Stimulated activated CD8-positive, alpha-beta memory T cell treated with anti-CD3 and anti-CD28 coated beads, Interleukin-7, amount 100 ng/mL, for 24 hours (primary cell): ENCODE measurements at regions not wholly inside any gene's neighbourhood (a gene's known extent, or its start where the extent isn't known, plus 50 kb on each side); places are given as distances from the start of the nearest gene placed in this dataset.

Source experiments
- DNase-seq: peaks from one replicate; pipeline ENCODE4 v3.0.0-alpha.2; 2020; ENCODE audit warnings: low read depth

- no peak for DNase-seq
Observed at GRCh38 chr5:173741729-173742431, 125.4 kb upstream of the BOD1 start.

- no peak for DNase-seq
Observed at GRCh38 chr5:173742432-173742816, 126.0 kb upstream of the BOD1 start.

DNA sequence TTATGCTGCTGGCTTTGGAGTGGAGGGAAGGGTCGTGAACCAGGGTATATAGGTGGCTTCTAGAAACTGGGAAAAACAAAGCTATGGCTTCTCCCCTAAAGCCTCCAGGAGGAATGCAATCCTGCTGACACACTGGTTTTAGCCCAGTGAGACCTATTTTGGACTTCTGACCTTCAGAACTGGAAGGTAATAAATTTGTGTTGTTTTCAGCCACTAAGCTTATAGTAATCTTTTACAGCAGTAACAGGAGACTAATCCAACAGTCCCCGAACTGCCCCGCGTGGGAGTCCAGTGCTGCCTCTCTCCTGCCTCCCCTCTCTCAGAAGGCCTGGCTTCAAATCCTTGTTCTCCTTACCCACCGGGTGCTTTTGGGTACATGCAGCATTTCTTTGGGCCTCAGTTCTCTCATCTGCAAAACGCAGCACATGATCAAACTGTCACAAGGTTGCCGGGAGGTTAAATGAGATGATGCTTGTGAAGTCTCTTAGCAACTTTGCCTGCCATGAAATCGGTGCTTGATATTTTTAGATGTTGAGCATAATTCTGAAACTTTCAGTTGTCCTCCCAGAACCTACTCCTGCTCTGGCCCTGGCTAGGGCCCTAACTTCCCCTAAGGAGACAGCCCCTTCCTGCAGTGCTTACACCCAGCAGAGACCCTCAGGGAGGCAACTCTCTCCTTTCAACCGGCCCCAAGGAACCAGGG is 127.3 kb upstream of the BOD1 start:
- DNase-seq = no peak

DNA sequence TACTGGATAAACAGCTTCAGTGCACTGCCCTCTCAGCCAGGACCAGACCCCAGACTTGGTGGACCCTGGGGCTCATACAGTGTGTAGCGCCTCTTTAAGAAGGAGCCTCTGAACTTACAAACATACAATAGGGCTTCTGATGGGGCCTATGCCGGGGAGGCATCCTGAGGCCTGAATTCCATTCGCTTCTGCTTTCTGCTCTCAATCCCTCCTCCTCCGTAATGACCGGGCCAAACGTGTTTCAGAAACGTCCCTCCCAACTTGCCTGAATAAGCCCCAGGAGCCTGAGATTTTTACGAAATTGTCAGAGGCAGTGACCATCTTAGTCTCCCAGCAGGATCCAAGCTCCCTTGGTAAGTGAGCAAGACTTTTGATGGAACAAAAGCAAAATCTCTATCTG is 128.1 kb upstream of the BOD1 start:
- no peak for DNase-seq

DNA sequence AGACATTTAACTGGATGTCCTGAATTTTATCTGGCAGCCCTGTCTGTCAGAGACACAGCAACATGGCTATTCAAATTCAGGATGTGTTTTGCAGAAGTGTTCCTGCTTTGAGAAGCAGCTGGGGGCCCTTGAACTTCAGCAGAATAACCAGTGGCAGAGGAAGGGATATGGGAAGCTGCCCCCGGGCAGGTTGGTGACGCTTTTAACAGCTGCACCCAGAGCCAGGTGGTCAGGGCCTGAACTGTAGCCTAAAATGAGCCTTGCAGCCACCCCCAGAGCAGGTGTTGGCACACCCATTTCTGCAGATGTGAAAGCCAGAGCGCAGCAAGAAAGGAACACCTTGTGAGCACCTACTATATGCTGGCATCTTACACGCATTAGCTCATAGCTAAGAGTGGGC is 128.7 kb upstream of the BOD1 start:
- DNase-seq = no peak

- no peak for DNase-seq
Observed at GRCh38 chr5:173745557-173745956, 129.1 kb upstream of the BOD1 start.

DNA sequence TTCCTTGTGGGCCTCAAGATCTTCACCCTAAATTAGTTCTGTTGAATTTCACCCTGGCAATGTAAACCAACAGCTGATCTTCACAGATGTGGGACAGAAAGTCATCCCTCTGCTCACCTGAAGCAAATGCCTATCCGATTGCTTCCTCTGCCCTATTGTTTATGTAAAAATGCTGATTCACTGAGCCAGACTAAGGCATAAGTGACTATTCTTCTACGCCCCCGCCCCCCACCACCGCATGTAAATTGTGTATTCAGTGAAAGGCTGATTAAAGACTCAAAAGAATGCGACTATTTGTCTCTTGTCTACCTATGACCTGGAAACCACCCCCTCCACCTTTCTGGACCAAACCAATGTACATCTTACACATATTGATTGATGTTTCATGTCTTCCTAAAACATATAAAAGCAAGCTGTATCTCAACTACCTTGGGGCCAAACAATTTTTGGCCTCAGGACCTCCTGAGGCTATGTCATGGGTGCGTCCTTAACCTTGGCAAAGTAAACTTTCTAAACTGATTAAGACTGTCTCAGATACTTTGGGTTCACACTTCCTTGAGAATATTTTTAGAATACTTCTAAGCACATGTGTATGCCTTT is 129.7 kb upstream of the BOD1 start:
- no peak for DNase-seq

DNA sequence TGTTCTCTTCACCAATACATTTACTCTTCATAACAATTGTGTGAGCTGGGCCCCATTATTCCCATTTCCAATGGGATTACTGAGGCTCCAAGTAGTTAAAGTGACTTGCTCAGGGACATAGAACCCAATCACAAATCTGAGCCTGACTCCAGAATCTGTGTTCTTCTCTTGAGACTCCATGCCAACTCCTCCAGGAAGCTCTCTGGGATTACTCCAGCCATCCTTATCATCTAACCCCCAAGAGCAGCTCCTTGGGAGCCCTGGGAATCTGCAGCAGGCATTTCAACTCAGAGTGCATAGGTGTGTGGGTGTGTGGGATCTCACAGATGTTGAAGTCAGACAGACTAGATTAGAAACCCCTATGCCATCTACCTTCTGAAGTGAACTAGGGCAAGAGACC is 131.4 kb upstream of the BOD1 start:
- no peak for DNase-seq

- DNase-seq = no peak
Observed at GRCh38 chr5:173750538-173751265, 134.3 kb upstream of the BOD1 start.

DNA sequence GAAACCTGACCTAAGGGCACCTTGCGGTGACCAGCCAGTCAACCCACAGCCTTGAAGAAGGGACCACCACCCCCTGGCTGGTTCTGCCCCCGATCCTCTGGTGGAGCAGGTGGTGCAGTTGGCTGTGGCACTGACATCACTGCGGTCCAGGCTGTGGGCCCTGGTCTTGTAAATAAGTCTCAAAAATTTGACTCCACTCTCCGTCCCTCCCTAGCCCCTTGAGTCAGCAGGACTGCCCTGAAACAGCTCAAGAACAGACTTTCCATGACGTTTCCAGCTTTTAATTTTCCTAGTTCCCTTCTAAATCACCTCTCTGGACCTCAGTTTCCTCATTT is 134.8 kb upstream of the BOD1 start:
- DNase-seq = no peak

GRCh38 chr5:173752653-173753052 is 135.5 kb upstream of the CPEB4 start:
- no peak for DNase-seq

DNA sequence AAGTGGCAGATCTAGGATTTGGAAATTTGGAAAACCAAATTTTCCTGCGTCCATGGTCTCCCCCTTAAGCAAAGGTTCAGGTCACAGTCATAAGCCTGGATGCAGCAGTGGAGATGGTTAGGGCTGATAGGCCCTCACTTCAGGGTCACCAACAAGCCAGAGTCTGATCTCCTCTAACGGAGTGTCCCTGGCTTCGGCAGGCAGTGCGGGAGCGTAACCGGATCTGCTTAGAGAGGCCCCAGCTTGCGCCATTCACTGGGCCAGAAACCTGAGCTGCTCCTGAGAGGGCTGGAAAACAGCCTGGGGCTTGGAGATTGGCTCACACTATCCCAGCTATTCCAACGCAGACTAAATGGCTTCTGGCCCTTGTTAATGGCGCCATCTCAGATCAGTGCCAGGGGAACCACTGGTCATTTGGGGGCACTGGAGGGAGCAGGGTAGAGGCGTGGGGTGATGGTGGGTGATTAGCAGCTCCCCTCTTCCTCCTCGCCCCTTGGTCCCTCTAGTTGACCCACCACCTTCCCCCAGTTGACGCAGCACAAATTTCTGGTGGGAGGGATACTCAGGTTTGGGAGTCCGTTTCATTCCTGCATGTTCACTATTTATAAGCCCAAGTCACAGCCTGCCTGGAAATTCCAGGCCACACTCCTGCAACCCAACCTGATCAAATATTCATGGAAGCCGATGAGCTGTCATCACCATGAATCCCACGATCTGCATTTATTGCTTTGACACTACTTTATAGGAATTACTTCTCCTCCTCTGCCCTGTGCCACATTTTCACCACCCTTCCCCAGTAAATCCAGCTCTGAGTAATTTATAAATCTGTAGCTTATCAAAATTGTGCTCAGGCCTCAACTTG is 134.6 kb upstream of the CPEB4 start:
- DNase-seq = no peak

DNA sequence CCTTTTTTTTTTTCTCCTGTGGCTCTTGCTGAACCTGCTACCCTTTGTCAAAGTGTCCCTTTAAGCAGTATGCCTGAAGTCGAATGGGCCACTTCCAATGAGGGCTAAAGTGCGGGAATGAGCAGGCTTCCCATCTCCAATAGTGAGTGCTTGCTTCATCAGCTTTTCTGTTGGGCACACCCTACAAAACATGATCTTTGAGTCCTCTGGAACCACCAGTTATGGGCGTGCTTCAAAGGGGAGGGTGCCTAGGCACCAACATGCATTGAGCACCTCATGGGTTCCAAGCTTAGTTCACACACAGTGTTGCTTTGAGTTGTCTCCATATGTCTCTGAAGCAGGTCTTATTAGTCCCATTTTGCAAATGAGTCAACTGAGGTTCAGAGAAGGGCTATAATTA is 132.8 kb upstream of the CPEB4 start:
- no peak for DNase-seq

GRCh38 chr5:173757403-173758209 is 130.5 kb upstream of the CPEB4 start:
- no peak for DNase-seq

DNA sequence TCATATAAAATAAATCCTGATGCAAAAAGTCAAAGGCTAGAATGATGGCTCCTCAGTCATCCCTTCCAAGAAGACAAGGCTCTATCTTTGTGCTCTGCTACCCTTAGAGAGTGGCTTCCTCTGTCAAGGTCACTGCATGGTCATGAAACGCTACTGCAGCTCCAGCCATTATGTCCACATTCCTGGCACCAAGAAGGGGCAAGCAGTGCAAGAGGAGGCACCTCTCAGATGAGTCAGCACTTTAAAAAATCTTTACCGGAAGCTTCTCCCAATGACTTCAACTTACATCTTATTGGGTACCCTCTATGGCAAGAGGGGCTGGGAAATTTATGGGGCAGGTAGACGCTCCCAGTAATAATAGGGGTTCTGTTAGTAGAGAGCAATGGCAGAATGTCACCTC is 129.5 kb upstream of the CPEB4 start:
- no peak for DNase-seq

DNA sequence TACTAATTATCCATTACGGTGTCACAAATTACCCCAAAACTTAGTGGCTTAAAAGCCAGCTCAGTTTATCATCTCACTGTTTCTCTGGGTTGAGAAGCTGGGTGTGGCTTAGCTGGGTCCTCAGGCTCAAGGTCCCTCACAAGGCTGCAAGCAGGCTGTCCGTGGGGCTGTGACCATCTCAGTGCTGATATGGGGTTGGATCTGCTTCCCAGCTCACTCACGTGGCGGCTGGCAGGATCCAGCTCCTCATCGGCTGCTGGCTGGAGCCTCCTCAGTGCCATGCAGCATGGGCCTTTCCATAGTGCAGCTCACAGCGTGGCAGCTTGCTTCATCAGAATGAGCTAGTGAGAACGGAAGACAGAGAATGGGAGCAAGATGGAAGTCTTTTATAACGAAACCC is 128.5 kb upstream of the CPEB4 start:
- no peak for DNase-seq

GRCh38 chr5:173760461-173761177 is 127.5 kb upstream of the CPEB4 start:
- no peak for DNase-seq

- no peak for DNase-seq
Observed at GRCh38 chr5:173761178-173761513, 127.0 kb upstream of the CPEB4 start.

DNA sequence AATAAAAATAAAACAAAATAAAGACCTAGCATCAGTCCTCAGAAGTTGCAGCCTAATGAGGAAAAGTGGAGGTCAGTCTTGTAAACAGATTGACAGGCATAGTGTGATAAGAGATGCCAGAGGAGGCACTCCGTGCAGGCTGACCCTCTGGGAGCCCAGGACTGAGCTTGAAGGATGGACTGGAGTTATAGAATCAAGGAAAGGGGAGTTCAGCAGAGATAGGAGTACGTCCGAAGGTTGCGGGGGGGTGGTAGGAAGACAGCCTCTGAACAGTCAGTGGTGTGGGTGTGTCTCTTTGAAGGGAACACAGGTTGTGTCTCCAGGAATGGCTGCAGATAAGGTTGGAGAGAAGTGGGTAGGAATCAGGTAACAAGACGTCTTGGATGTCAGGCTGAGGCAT is 126.1 kb upstream of the CPEB4 start:
- no peak for DNase-seq

GRCh38 chr5:173762930-173763329 is 125.2 kb upstream of the CPEB4 start:
- DNase-seq = no peak

DNA sequence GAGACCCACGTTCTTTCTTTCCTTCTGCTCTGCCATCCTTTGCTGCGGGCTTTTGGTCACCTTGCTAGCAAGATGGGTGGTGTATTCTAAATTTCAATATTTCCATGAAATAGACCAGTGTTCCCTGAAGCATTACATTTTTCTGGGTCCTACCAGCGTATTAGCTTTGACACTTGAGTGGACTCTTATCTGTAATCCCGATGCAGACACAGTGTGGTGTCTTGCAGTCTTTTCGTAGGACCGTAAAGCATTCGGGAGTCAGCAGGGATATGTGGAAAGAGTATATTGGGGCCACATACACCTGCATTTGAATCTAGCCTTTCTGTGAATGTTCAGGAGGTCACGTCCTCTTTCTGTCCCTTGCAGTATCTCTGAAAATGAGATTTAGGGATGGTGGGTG is 124.7 kb upstream of the CPEB4 start:
- no peak for DNase-seq
